ENCODE measurements at regions not wholly inside any gene's neighbourhood (a gene's known extent, or its start where the extent isn't known, plus 50 kb on each side); places are given as distances from the start of the nearest gene placed in this dataset.

DNA sequence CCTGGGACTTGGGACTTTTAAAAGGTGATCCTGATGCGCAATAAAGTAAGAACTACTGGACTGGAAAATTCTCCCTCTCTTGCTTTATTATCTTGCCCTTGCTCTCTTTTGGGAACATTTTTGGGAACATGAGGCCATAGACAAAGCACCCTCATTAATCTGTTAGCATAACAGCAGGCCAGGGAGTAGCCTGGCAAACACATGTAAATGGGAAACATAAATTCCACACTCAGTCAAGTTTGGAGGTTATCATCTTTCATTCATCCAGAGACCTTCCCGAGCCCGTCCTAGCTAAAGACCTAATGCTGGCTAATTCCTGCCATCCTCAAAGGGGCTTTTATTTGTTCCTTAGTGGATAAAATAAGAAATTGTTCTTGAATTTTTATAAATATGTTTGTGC is 162.8 kb upstream of the ARX start:
- 34 to 35% methylated on average over 3 of the region's 3 CpGs for WGBS, 2 donors
- Histone ChIP-seq H3K4me3 (ENCODE audit: low read length in 2 of 2) (no peak overlapping the region), H3K27me3 (ENCODE audit: control insufficient read depth in 1 of 2, insufficient read depth in 2 of 2, low read length in 1 of 2) (no peaks in the 10 kb centered on the region), H3K36me3 (ENCODE audit: control insufficient read depth in 1 of 2, insufficient read depth in 2 of 2, low read length in 1 of 2) (no peaks in the 10 kb centered on the region), H3K9me3 (ENCODE audit: control insufficient read depth, low read length) (no peaks in the 10 kb centered on the region), H3K4me1 (ENCODE audit: control insufficient read depth in 1 of 2, insufficient read depth in 2 of 2, low read length in 2 of 2) (no peaks in the 10 kb centered on the region), H3K27ac (ENCODE audit: low read depth in 1 of 2, low read length in 2 of 2) (no peak overlapping the region)
- intact Hi-C loops (cut with DNase I), result no loop called here
- ATAC-seq (ENCODE audit: low FRiP score), result no peak
- no peak for DNase-seq

DNA sequence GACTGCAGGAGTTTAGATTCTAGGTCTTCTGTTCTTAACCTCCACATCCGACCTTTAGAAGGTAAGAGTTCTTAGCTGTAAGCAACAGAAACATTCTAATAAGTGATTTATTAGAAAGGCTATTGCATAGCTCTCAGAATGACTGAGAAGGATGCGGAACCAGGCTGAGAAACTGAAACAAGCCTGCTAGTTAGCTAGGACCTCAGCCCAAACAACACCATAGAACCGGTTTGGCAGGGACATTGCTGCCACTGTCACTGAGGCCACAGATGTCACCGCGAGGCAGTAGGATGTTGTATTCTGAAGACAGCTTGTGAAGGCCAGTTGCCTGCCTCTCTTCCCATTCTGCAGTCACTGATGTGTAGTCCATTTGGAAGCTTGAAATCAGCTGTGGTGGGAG is 160.0 kb upstream of the ARX start:
- Histone ChIP-seq H3K4me1 (ENCODE audit: control insufficient read depth in 1 of 2, insufficient read depth in 2 of 2, low read length in 2 of 2) (no peaks in the 10 kb centered on the region), H3K9me3 (ENCODE audit: control insufficient read depth, low read length) (no peaks in the 10 kb centered on the region), H3K4me3 (ENCODE audit: low read length in 2 of 2) (no peak overlapping the region), H3K36me3 (ENCODE audit: control insufficient read depth in 1 of 2, insufficient read depth in 2 of 2, low read length in 1 of 2) (no peaks in the 10 kb centered on the region), H3K27ac (ENCODE audit: low read depth in 1 of 2, low read length in 2 of 2) (no peak overlapping the region), H3K27me3 (ENCODE audit: control insufficient read depth in 1 of 2, insufficient read depth in 2 of 2, low read length in 1 of 2) (no peaks in the 10 kb centered on the region)
- WGBS, 2 donors, result 70 to 85% methylated on average over 5 of the region's 5 CpGs
- no peak for ATAC-seq (ENCODE audit: low FRiP score)
- no peak for DNase-seq
- intact Hi-C loops (cut with DNase I), result no loop called here

DNA sequence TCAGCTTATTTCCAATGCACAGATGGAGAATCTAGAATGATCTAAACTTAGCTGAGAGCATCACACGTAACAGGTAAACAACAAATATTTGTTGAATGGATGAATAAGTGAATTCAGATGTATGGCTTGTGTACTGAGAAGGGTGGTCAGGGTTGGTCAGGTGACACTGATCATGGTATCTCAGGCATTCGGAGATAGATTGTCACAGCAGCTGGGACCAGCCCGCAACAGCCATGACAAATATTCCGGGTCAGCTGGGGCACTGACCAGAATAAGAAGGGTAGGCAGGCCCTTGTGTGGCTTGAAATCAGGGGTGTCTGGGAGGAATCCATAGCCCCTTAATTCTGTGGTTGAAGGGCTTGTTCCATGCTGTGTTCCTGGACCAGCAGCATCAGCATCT is 159.4 kb upstream of the ARX start:
- ATAC-seq (ENCODE audit: low FRiP score), result no peak
- no peak for DNase-seq
- WGBS, 2 donors, result 80 to 90% methylated on average over 4 of the region's 4 CpGs

DNA sequence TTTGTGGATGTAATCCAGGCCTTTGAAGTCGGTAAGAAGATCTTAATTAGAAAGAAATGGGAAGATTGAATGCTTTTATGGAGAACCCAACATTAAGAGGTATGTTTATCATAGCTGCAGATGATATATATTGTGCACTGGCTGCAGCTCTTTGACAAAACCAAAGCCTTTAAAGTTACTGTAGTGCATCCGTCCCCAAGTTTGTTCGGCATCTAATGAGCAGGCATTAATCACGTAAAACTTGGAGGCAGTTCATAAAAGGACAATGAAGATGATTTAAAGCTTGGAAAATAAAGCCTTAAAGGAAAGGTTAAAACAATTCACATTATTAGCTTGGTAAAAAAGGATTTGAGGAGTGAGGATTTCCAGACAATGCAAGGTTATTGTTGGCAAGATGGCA is 150.8 kb upstream of the ARX start:
- intact Hi-C loops (cut with DNase I), result no loop called here
- Histone ChIP-seq H3K9me3 (ENCODE audit: control insufficient read depth, low read length) (no peaks in the 10 kb centered on the region), H3K4me3 (ENCODE audit: low read length in 2 of 2) (no peak overlapping the region), H3K27me3 (ENCODE audit: control insufficient read depth in 1 of 2, insufficient read depth in 2 of 2, low read length in 1 of 2) (no peaks in the 10 kb centered on the region), H3K27ac (ENCODE audit: low read depth in 1 of 2, low read length in 2 of 2) (no peak overlapping the region), H3K4me1 (ENCODE audit: control insufficient read depth in 1 of 2, insufficient read depth in 2 of 2, low read length in 2 of 2) (no peaks in the 10 kb centered on the region), H3K36me3 (ENCODE audit: control insufficient read depth in 1 of 2, insufficient read depth in 2 of 2, low read length in 1 of 2) (no peaks in the 10 kb centered on the region)
- WGBS, 2 donors, result 40 to 63% methylated on average over 4 of the region's 4 CpGs
- DNase-seq, result no peak
- no peak for ATAC-seq (ENCODE audit: low FRiP score)

More for the DNA sequence above, 159.4 kb upstream of the ARX start:
- Histone ChIP-seq H3K27me3 (ENCODE audit: control insufficient read depth in 1 of 2, insufficient read depth in 2 of 2, low read length in 1 of 2) (no peaks in the 10 kb centered on the region), H3K9me3 (ENCODE audit: control insufficient read depth, low read length) (no peaks in the 10 kb centered on the region), H3K27ac (ENCODE audit: low read depth in 1 of 2, low read length in 2 of 2) (no peak overlapping the region), H3K4me3 (ENCODE audit: low read length in 2 of 2) (no peak overlapping the region), H3K4me1 (ENCODE audit: control insufficient read depth in 1 of 2, insufficient read depth in 2 of 2, low read length in 2 of 2) (no peaks in the 10 kb centered on the region), H3K36me3 (ENCODE audit: control insufficient read depth in 1 of 2, insufficient read depth in 2 of 2, low read length in 1 of 2) (no peaks in the 10 kb centered on the region)
- intact Hi-C loops (cut with DNase I), result no loop called here

DNA sequence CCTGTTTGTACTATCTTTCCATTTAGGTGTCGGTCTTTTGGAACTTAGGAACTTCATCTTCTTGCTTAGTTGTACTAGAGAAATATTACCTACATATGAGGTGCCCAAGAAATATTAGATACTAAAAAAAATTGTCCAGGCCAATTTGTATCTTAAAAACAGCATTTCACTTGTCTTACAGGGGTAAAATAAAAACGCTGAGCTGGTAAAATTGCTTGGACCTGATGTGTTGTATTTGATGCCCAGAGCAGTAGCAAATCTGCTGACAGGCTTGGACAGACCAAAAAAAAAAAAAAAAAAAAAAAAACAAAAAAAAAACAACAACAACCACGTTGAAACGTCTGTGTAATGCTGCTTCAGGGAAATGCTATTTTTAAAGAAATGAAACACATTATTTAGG is 150.4 kb upstream of the ARX start:
- no peaks in the 10 kb centered on the region for H3K9me3 ChIP-seq (ENCODE audit: control insufficient read depth, low read length)
- WGBS, 2 donors, result 29 to 57% methylated on average over 4 of the region's 4 CpGs

DNA sequence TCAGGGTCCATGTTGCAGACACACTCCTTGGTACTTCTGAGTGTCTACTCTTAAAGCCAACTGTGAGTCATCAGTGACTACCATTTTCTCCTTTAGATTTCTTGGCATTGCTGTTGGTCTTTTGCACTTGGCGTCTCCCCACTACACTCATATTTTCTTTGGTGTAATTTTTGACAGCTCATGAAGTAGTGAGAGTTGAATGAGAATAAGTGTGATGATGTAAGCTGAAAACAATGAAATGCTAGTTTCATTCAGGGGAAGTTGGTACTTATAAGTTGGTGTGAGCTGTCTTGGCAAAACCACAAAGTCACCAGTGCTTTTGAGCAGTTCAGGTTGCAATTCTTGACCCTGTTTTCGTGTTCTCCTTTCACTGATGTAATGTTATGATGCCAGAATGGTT is 142.9 kb upstream of the ARX start:
- H3K27me3 ChIP-seq (ENCODE audit: control insufficient read depth in 1 of 2, insufficient read depth in 2 of 2, low read length in 1 of 2), result no peaks in the 10 kb centered on the region
- no peak for DNase-seq
- no peak overlapping the region for H3K4me3 ChIP-seq (ENCODE audit: low read length in 2 of 2)
- no peaks in the 10 kb centered on the region for H3K4me1 ChIP-seq (ENCODE audit: control insufficient read depth in 1 of 2, insufficient read depth in 2 of 2, low read length in 2 of 2)
- H3K27ac ChIP-seq (ENCODE audit: low read depth in 1 of 2, low read length in 2 of 2), result no peak overlapping the region
- no peak for ATAC-seq (ENCODE audit: low FRiP score)
- H3K9me3 ChIP-seq (ENCODE audit: control insufficient read depth, low read length), result no peaks in the 10 kb centered on the region
- intact Hi-C loops (cut with DNase I), result no loop called here
- WGBS, 2 donors, result 5 to 24% methylated on average over 2 of the region's 2 CpGs
- no peaks in the 10 kb centered on the region for H3K36me3 ChIP-seq (ENCODE audit: control insufficient read depth in 1 of 2, insufficient read depth in 2 of 2, low read length in 1 of 2)

More for the DNA sequence above, 150.4 kb upstream of the ARX start:
- ATAC-seq (ENCODE audit: low FRiP score) (no peak), DNase-seq (no peak)
- Histone ChIP-seq H3K4me1 (ENCODE audit: control insufficient read depth in 1 of 2, insufficient read depth in 2 of 2, low read length in 2 of 2) (no peaks in the 10 kb centered on the region), H3K27ac (ENCODE audit: low read depth in 1 of 2, low read length in 2 of 2) (no peak overlapping the region), H3K27me3 (ENCODE audit: control insufficient read depth in 1 of 2, insufficient read depth in 2 of 2, low read length in 1 of 2) (no peaks in the 10 kb centered on the region), H3K36me3 (ENCODE audit: control insufficient read depth in 1 of 2, insufficient read depth in 2 of 2, low read length in 1 of 2) (no peaks in the 10 kb centered on the region), H3K4me3 (ENCODE audit: low read length in 2 of 2) (no peak overlapping the region)
- intact Hi-C loops (cut with DNase I), result no loop called here

DNA sequence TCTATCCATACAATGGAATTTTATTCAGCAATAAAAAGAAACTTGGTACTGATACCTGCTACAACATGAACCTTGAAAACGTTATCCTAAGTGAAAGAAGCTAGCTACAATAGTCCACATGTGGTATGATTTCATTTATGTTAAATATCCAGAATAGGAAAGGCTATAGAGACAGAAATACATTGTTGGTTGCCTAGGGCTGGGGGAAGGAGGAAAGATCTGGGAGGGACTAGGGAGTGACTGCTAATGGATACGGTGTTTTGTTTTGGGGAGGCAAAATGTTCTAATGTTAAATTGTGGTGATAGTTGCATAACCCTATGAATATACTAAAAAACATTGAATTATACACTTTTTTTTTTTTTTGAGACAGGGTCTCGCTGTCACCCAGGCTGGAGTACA is 141.1 kb upstream of the ARX start:
- no peak overlapping the region for H3K27ac ChIP-seq (ENCODE audit: low read depth in 1 of 2, low read length in 2 of 2)
- DNase-seq, result no peak
- H3K36me3 ChIP-seq (ENCODE audit: control insufficient read depth in 1 of 2, insufficient read depth in 2 of 2, low read length in 1 of 2), result no peaks in the 10 kb centered on the region
- no peaks in the 10 kb centered on the region for H3K27me3 ChIP-seq (ENCODE audit: control insufficient read depth in 1 of 2, insufficient read depth in 2 of 2, low read length in 1 of 2)
- no peak for ATAC-seq (ENCODE audit: low FRiP score)
- no peak overlapping the region for H3K4me3 ChIP-seq (ENCODE audit: low read length in 2 of 2)
- no peaks in the 10 kb centered on the region for H3K9me3 ChIP-seq (ENCODE audit: control insufficient read depth, low read length)
- intact Hi-C loops (cut with DNase I), result no loop called here
- 54 to 68% methylated on average over 3 of the region's 3 CpGs for WGBS, 2 donors
- no peaks in the 10 kb centered on the region for H3K4me1 ChIP-seq (ENCODE audit: control insufficient read depth in 1 of 2, insufficient read depth in 2 of 2, low read length in 2 of 2)

DNA sequence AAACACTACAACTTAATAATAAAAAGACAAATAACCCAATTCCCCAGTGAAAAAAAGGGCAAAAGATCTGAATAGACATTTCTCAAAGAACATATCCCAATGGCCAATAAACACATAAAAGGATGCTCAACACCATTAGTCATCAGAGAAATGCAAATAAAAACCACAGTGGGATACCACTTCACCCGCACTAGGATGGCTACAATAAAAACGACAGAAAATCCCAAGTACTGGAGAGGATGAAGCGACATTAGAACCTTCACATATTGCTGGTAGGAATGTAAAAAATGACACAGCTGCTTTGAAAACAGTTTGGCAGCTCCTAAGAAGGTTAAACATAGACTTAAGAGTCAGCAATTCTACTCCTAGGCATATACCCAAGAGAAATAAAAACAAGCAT is 140.6 kb upstream of the ARX start:
- Histone ChIP-seq H3K36me3 (ENCODE audit: control insufficient read depth in 1 of 2, insufficient read depth in 2 of 2, low read length in 1 of 2) (no peaks in the 10 kb centered on the region), H3K4me3 (ENCODE audit: low read length in 2 of 2) (no peak overlapping the region), H3K4me1 (ENCODE audit: control insufficient read depth in 1 of 2, insufficient read depth in 2 of 2, low read length in 2 of 2) (no peaks in the 10 kb centered on the region), H3K27me3 (ENCODE audit: control insufficient read depth in 1 of 2, insufficient read depth in 2 of 2, low read length in 1 of 2) (no peaks in the 10 kb centered on the region), H3K27ac (ENCODE audit: low read depth in 1 of 2, low read length in 2 of 2) (no peak overlapping the region), H3K9me3 (ENCODE audit: control insufficient read depth, low read length) (no peaks in the 10 kb centered on the region)
- intact Hi-C loops (cut with DNase I), result no loop called here
- WGBS, 2 donors, result 7 to 12% methylated on average over 3 of the region's 3 CpGs
- no peak for ATAC-seq (ENCODE audit: low FRiP score)
- no peak for DNase-seq

DNA sequence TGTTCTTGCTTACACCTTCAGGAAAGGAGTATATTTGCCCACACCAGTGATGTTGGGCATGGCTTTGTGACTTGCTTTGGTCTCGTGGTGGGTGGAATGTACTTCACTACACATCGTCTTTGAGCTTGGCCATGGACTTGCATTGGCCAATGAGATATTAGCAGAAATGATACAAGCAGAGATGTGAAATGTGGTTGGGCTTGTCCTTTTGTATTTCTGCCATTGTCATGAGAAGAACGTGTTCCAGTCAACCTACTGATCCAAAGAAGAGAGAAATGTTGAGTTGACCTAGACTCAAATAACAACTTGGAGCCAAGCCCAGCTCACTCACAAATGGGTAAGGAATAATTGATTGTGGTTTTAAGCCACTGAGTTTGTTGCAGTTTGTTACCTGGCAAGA is 138.4 kb upstream of the ARX start:
- WGBS, 2 donors, result 48 to 51% methylated on average over 3 of the region's 3 CpGs
- Histone ChIP-seq H3K9me3 (ENCODE audit: control insufficient read depth, low read length) (no peaks in the 10 kb centered on the region), H3K27me3 (ENCODE audit: control insufficient read depth in 1 of 2, insufficient read depth in 2 of 2, low read length in 1 of 2) (no peaks in the 10 kb centered on the region), H3K4me1 (ENCODE audit: control insufficient read depth in 1 of 2, insufficient read depth in 2 of 2, low read length in 2 of 2) (no peaks in the 10 kb centered on the region), H3K27ac (ENCODE audit: low read depth in 1 of 2, low read length in 2 of 2) (no peak overlapping the region), H3K36me3 (ENCODE audit: control insufficient read depth in 1 of 2, insufficient read depth in 2 of 2, low read length in 1 of 2) (no peaks in the 10 kb centered on the region), H3K4me3 (ENCODE audit: low read length in 2 of 2) (no peak overlapping the region)
- ATAC-seq (ENCODE audit: low FRiP score) (no peak), DNase-seq (no peak)
- intact Hi-C loops (cut with DNase I), result no loop called here
